Neural cell (in vitro differentiated cells): ENCODE measurements at regions not wholly inside any gene's neighbourhood (a gene's known extent, or its start where the extent isn't known, plus 50 kb on each side); places are given as distances from the start of the nearest gene placed in this dataset.

Experiments
- H2AFZ ChIP-seq: fragments of 200-600, 300-800 bp; sonication (generic), shearing (Covaris generic); 2 replicates; pipeline ENCODE4 v1.6.0; 2014; ENCODE audit warnings: low read depth, mild to moderate bottlenecking, antibody characterized with exemption, low read length, moderate library complexity
- H3F3A ChIP-seq: fragments of 200-600 bp; shearing (Covaris generic); 2 replicates; pipeline ENCODE4 v1.6.1; 2016; ENCODE audit warnings: mild to moderate bottlenecking, moderate library complexity, mixed read lengths, antibody characterized with exemption, low read length; ENCODE audit not compliant: insufficient read depth, poor library complexity, severe bottlenecking
- H3K27ac ChIP-seq: fragments of 200-600, 300-800 bp; sonication (generic), shearing (Covaris generic); 2 replicates; pipeline ENCODE4 v1.5.1; 2014; ENCODE audit warnings: mild to moderate bottlenecking, low read length, moderate library complexity
- H3K27me3 ChIP-seq: fragments of 300-800, 200-600 bp; sonication (generic), shearing (Covaris generic); 2 replicates; pipeline ENCODE4 v1.6.0; 2014; ENCODE audit warnings: mild to moderate bottlenecking, low read depth, low read length, moderate library complexity; ENCODE audit not compliant: insufficient read depth
- H3K36me3 ChIP-seq: fragments of 300-800, 200-600 bp; sonication (generic), shearing (Covaris generic); 2 replicates; pipeline ENCODE4 v1.5.1; 2014; ENCODE audit warnings: mild to moderate bottlenecking, antibody characterized with exemption, low read length, moderate library complexity; ENCODE audit not compliant: insufficient read depth
- H3K4me2 ChIP-seq: fragments of 300-800, 200-600 bp; sonication (generic), shearing (Covaris generic); 2 replicates; pipeline ENCODE4 v1.6.0; 2014; ENCODE audit warnings: mild to moderate bottlenecking, low read length
- H3K4me3 ChIP-seq: fragments of 300-800, 200-600 bp; sonication (generic), shearing (Covaris generic); 2 replicates; pipeline ENCODE4 v1.5.1; 2014; ENCODE audit warnings: mild to moderate bottlenecking, low read length, moderate library complexity
- H3K79me2 ChIP-seq: fragments of 200-600 bp; shearing (Covaris generic); replicated peaks from 2 replicates; pipeline ENCODE4 v1.6.0; 2014; ENCODE audit warnings: mild to moderate bottlenecking, low read length, moderate library complexity; ENCODE audit not compliant: insufficient read depth
- H3K9ac ChIP-seq: fragments of 300-800, 200-600 bp; sonication (generic), shearing (Covaris generic); 2 replicates; pipeline ENCODE4 v1.6.1; 2016; ENCODE audit warnings: mild to moderate bottlenecking, low read length, mixed read lengths
- H3K9me2 ChIP-seq: fragments of 200-600 bp; shearing (Covaris generic); 2 replicates; pipeline ENCODE4 v1.6.1; 2016; ENCODE audit warnings: mild to moderate bottlenecking, low read length, mixed read lengths; ENCODE audit not compliant: insufficient read depth
- H3K9me3 ChIP-seq: fragments of 200-600, 300-800 bp; sonication (generic), shearing (Covaris generic); 2 replicates; pipeline ENCODE4 v1.6.1; 2016; ENCODE audit warnings: mild to moderate bottlenecking, mixed run types, low read length, moderate library complexity, mixed read lengths
- H4K20me1 ChIP-seq: fragments of 200-600 bp; shearing (Covaris generic); 2 replicates; pipeline ENCODE4 v1.6.1; 2016; ENCODE audit warnings: mild to moderate bottlenecking, mixed run types; ENCODE audit not compliant: insufficient read depth
- EP300 ChIP-seq: fragments of 450-650 bp; conservative IDR thresholded peaks from 2 replicates; pipeline ENCODE4 v1.6.1; 2014; ENCODE audit warnings: antibody characterized with exemption, mild to moderate bottlenecking, moderate library complexity; ENCODE audit not compliant: poor library complexity, severe bottlenecking
- EZH2 ChIP-seq: fragments of 200-600, 300-800 bp; shearing (Covaris generic), sonication (generic); IDR thresholded peaks from 2 replicates; pipeline ENCODE4 v1.6.1; 2014; ENCODE audit warnings: antibody characterized with exemption, low read length, borderline replicate concordance, mild to moderate bottlenecking; ENCODE audit not compliant: insufficient read depth, poor library complexity, severe bottlenecking
- MXI1 ChIP-seq: fragments of 450-650 bp; conservative IDR thresholded peaks from 2 replicates; pipeline ENCODE4 v1.6.1; 2014; ENCODE audit warnings: antibody characterized with exemption, mild to moderate bottlenecking; ENCODE audit not compliant: poor library complexity, severe bottlenecking
- RAD21 ChIP-seq: fragments of 450-650 bp; conservative IDR thresholded peaks from 2 replicates; pipeline ENCODE4 v1.6.1; 2014; ENCODE audit warnings: antibody characterized with exemption, mild to moderate bottlenecking, moderate library complexity
- SMC3 ChIP-seq: fragments of 450-650 bp; conservative IDR thresholded peaks from 2 replicates; pipeline ENCODE4 v1.6.1; 2014; ENCODE audit warnings: antibody characterized with exemption, mild to moderate bottlenecking, moderate library complexity; ENCODE audit not compliant: poor library complexity
- TAF1 ChIP-seq: IDR thresholded peaks from 2 replicates; pipeline ENCODE4 v1.6.1; 2012; ENCODE audit warnings: low read depth
- TF ChIP-seq, protein P1 (sequence below): IDR thresholded peaks from 2 replicates; pipeline ENCODE4 v1.6.1; 2012; ENCODE audit warnings: borderline replicate concordance
- TF ChIP-seq, protein P2 (sequence below): fragments of 450-650 bp; IDR thresholded peaks from 2 replicates; pipeline ENCODE4 v1.5.1; 2014; ENCODE audit warnings: antibody characterized with exemption, mild to moderate bottlenecking, moderate library complexity; ENCODE audit not compliant: poor library complexity, severe bottlenecking

DNA sequence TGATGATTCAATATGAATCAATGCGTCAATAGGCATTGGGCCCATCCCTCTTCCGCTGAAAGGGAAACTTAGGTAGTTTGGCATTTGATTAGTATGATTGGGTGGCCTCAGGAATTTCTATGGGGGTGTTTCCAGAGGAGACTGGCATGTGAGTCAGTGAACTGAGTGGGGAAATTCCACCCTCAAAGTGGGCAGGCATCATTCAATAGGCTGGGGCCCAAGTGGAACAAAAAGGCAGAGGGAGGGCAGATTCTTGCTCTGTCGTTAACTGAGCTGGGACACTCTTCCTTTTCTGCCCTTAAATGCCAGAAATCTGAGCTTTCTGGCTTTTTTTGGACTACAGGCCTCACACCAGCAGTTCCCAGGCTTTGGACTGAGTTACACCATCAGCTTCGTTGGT lies 373.5 kb downstream of the RPS29 start:
- Histone ChIP-seq H3K27me3 (no peaks in the 10 kb centered on the region), H3K27ac (no peak overlapping the region), H2AFZ (no peak overlapping the region), H3K36me3 (no peaks in the 10 kb centered on the region), H3K4me2 (no peak overlapping the region), H3K4me3 (no peak overlapping the region), H3K9ac (no peak overlapping the region), H3K9me2 (no peaks in the 10 kb centered on the region), H3F3A (no peaks in the 10 kb centered on the region), H4K20me1 (no peaks in the 10 kb centered on the region), H3K9me3 (no peaks in the 10 kb centered on the region), H3K79me2 (no peaks in the 10 kb centered on the region)
- no peak for TF ChIP-seq EP300
- no peak for TF ChIP-seq TAF1
- TF ChIP-seq SMC3 = no peak
- no peak for TF ChIP-seq EZH2
- no peak for TF ChIP-seq MXI1
- TF ChIP-seq, protein P1, sequence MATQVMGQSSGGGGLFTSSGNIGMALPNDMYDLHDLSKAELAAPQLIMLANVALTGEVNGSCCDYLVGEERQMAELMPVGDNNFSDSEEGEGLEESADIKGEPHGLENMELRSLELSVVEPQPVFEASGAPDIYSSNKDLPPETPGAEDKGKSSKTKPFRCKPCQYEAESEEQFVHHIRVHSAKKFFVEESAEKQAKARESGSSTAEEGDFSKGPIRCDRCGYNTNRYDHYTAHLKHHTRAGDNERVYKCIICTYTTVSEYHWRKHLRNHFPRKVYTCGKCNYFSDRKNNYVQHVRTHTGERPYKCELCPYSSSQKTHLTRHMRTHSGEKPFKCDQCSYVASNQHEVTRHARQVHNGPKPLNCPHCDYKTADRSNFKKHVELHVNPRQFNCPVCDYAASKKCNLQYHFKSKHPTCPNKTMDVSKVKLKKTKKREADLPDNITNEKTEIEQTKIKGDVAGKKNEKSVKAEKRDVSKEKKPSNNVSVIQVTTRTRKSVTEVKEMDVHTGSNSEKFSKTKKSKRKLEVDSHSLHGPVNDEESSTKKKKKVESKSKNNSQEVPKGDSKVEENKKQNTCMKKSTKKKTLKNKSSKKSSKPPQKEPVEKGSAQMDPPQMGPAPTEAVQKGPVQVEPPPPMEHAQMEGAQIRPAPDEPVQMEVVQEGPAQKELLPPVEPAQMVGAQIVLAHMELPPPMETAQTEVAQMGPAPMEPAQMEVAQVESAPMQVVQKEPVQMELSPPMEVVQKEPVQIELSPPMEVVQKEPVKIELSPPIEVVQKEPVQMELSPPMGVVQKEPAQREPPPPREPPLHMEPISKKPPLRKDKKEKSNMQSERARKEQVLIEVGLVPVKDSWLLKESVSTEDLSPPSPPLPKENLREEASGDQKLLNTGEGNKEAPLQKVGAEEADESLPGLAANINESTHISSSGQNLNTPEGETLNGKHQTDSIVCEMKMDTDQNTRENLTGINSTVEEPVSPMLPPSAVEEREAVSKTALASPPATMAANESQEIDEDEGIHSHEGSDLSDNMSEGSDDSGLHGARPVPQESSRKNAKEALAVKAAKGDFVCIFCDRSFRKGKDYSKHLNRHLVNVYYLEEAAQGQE = no peak
- TF ChIP-seq RAD21 = no peak

DNA sequence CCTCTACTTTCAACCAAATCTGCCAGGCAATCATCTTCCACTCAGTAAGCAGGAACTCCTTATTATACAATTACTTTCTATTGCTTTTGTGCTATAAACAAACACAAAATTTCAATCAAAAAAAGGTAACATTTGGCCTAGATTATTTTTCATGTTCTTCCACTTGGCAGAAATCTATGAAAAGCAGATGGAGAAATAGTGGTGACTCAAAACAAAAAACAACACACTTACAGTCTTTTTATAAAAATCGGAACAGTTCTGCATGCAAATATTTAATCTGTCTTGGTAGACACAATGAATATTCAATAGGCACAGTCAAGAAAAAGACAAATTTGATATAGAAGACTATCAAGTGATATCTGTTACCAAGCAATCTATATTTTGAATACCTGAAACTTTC lies 376.8 kb downstream of the RPS29 start:
- Histone ChIP-seq H3K36me3 (no peaks in the 10 kb centered on the region), H4K20me1 (no peaks in the 10 kb centered on the region), H3K79me2 (no peaks in the 10 kb centered on the region), H3K9me2 (no peaks in the 10 kb centered on the region), H3F3A (no peaks in the 10 kb centered on the region), H3K27me3 (no peaks in the 10 kb centered on the region), H3K9me3 (no peaks in the 10 kb centered on the region), H2AFZ (no peak overlapping the region), H3K4me3 (no peak overlapping the region), H3K9ac (no peak overlapping the region), H3K4me2 (no peak overlapping the region), H3K27ac (no peak overlapping the region)
- TF ChIP-seq MXI1 (no peak), EP300 (no peak), SMC3 (no peak), RAD21 (no peak)
- TF ChIP-seq, protein P1 = no peak
- TF ChIP-seq, protein P2, sequence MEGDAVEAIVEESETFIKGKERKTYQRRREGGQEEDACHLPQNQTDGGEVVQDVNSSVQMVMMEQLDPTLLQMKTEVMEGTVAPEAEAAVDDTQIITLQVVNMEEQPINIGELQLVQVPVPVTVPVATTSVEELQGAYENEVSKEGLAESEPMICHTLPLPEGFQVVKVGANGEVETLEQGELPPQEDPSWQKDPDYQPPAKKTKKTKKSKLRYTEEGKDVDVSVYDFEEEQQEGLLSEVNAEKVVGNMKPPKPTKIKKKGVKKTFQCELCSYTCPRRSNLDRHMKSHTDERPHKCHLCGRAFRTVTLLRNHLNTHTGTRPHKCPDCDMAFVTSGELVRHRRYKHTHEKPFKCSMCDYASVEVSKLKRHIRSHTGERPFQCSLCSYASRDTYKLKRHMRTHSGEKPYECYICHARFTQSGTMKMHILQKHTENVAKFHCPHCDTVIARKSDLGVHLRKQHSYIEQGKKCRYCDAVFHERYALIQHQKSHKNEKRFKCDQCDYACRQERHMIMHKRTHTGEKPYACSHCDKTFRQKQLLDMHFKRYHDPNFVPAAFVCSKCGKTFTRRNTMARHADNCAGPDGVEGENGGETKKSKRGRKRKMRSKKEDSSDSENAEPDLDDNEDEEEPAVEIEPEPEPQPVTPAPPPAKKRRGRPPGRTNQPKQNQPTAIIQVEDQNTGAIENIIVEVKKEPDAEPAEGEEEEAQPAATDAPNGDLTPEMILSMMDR = no peak
